T-helper 1 cell treated with Interleukin-12 subunit alpha and Interleukin-12 subunit beta and Interleukin-4 antibody, amounts not matched to agents 30 μg/mL and 1 μg/mL, for 36 hours (primary cell): ENCODE measurements at regions not wholly inside any gene's neighbourhood (a gene's known extent, or its start where the extent isn't known, plus 50 kb on each side); places are given as distances from the start of the nearest gene placed in this dataset.
"Not testable (repeated sequence)": the region's sequence is repeated elsewhere in the genome, so short reads cannot be mapped to it uniquely, and the experiment has no call there.

Experiments
- H3K27ac Mint-ChIP-seq: one replicate; pipeline ENCODE4 v1.8.0; 2021; ENCODE audit warnings: mild to moderate bottlenecking, mixed read lengths
- H3K27me3 Mint-ChIP-seq: one replicate; pipeline ENCODE4 v1.8.0; 2021; ENCODE audit warnings: low read depth, mixed read lengths
- H3K36me3 Mint-ChIP-seq: one replicate; pipeline ENCODE4 v1.8.0; 2021; ENCODE audit warnings: low read depth, mixed read lengths
- H3K4me1 Mint-ChIP-seq: one replicate; pipeline ENCODE4 v1.8.0; 2021; ENCODE audit warnings: low read depth, mixed read lengths
- H3K4me3 Mint-ChIP-seq: one replicate; pipeline ENCODE4 v1.8.0; 2021; ENCODE audit warnings: mild to moderate bottlenecking, moderate library complexity, mixed read lengths
- H3K9me3 Mint-ChIP-seq: one replicate; pipeline ENCODE4 v1.8.0; 2021; ENCODE audit warnings: mixed read lengths

GRCh38 chr22:44558671-44559070, 60.6 kb upstream of the RTL6 start:
- peaks cover 25% of the 10 kb centered on the region for H3K27me3 Mint-ChIP-seq
- H3K36me3 Mint-ChIP-seq, H3K4me3 Mint-ChIP-seq, H3K4me1 Mint-ChIP-seq, H3K27ac Mint-ChIP-seq, H3K9me3 Mint-ChIP-seq: not testable (repeated sequence)

GRCh38 chr22:44557872-44558271, 59.8 kb upstream of the RTL6 start:
- peaks cover 22% of the 10 kb centered on the region for H3K27me3 Mint-ChIP-seq
- H3K4me1 Mint-ChIP-seq, H3K4me3 Mint-ChIP-seq, H3K27ac Mint-ChIP-seq, H3K9me3 Mint-ChIP-seq, H3K36me3 Mint-ChIP-seq: not testable (repeated sequence)

- Mint-ChIP-seq H3K27me3 (peaks cover 22% of the 10 kb centered on the region), H3K4me3 (no peak overlapping the region), H3K27ac (no peak overlapping the region)
Measured at GRCh38 chr22:44557064-44557748, 59.2 kb upstream of the RTL6 start.

GRCh38 chr22:44555597-44555996, 57.6 kb upstream of the RTL6 start:
- peaks cover 2% of the 10 kb centered on the region for H3K4me1 Mint-ChIP-seq
- H3K27me3 Mint-ChIP-seq, result peaks cover 14% of the 10 kb centered on the region
- no peak overlapping the region for H3K4me3 Mint-ChIP-seq
- no peak overlapping the region for H3K27ac Mint-ChIP-seq
- no peaks in the 10 kb centered on the region for H3K36me3 Mint-ChIP-seq
- no peaks in the 10 kb centered on the region for H3K9me3 Mint-ChIP-seq

More at GRCh38 chr22:44557064-44557748, 59.2 kb upstream of the RTL6 start:
- H3K36me3 Mint-ChIP-seq, result no peaks in the 10 kb centered on the region
- no peaks in the 10 kb centered on the region for H3K9me3 Mint-ChIP-seq
- H3K4me1 Mint-ChIP-seq, result no peaks in the 10 kb centered on the region

GRCh38 chr22:44555046-44555445, 57.0 kb upstream of the RTL6 start:
- peaks cover 2% of the 10 kb centered on the region for H3K4me1 Mint-ChIP-seq
- no peaks in the 10 kb centered on the region for H3K9me3 Mint-ChIP-seq
- H3K27me3 Mint-ChIP-seq, result peaks cover 13% of the 10 kb centered on the region
- H3K27ac Mint-ChIP-seq, result no peak overlapping the region
- H3K36me3 Mint-ChIP-seq, result no peaks in the 10 kb centered on the region
- H3K4me3 Mint-ChIP-seq, result no peak overlapping the region

GRCh38 chr22:44554411-44554810, 56.4 kb upstream of the RTL6 start:
- peaks cover 13% of the 10 kb centered on the region for H3K27me3 Mint-ChIP-seq
- no peak overlapping the region for H3K27ac Mint-ChIP-seq
- peaks cover 2% of the 10 kb centered on the region for H3K4me1 Mint-ChIP-seq
- H3K4me3 Mint-ChIP-seq, result no peak overlapping the region
- no peaks in the 10 kb centered on the region for H3K9me3 Mint-ChIP-seq
- H3K36me3 Mint-ChIP-seq, result no peaks in the 10 kb centered on the region

GRCh38 chr22:44550711-44551491, 52.9 kb upstream of the RTL6 start:
- Mint-ChIP-seq H3K4me3 (no peak overlapping the region), H3K27ac (no peak overlapping the region), H3K27me3 (peaks cover 7% of the 10 kb centered on the region), H3K4me1 (peaks cover 2% of the 10 kb centered on the region), H3K9me3 (no peaks in the 10 kb centered on the region), H3K36me3 (no peaks in the 10 kb centered on the region)

- Mint-ChIP-seq H3K4me1 (peaks cover 2% of the 10 kb centered on the region), H3K27ac (no peak overlapping the region), H3K4me3 (no peak overlapping the region), H3K36me3 (no peaks in the 10 kb centered on the region), H3K9me3 (no peaks in the 10 kb centered on the region), H3K27me3 (no peaks in the 10 kb centered on the region)
Measured at GRCh38 chr22:44549701-44550100, 51.7 kb upstream of the RTL6 start.

GRCh38 chr22:44548981-44549380, 50.9 kb upstream of the RTL6 start:
- Mint-ChIP-seq H3K4me1 (peaks cover 2% of the 10 kb centered on the region), H3K27ac (no peak overlapping the region)

More at GRCh38 chr22:44548981-44549380, 50.9 kb upstream of the RTL6 start:
- H3K4me3 Mint-ChIP-seq, result no peak overlapping the region
- H3K27me3 Mint-ChIP-seq, result no peaks in the 10 kb centered on the region
- no peaks in the 10 kb centered on the region for H3K9me3 Mint-ChIP-seq
- H3K36me3 Mint-ChIP-seq, result no peaks in the 10 kb centered on the region
